ENCODE measurements at regions not wholly inside any gene's neighbourhood (a gene's known extent, or its start where the extent isn't known, plus 50 kb on each side); places are given as distances from the start of the nearest gene placed in this dataset.

DNA sequence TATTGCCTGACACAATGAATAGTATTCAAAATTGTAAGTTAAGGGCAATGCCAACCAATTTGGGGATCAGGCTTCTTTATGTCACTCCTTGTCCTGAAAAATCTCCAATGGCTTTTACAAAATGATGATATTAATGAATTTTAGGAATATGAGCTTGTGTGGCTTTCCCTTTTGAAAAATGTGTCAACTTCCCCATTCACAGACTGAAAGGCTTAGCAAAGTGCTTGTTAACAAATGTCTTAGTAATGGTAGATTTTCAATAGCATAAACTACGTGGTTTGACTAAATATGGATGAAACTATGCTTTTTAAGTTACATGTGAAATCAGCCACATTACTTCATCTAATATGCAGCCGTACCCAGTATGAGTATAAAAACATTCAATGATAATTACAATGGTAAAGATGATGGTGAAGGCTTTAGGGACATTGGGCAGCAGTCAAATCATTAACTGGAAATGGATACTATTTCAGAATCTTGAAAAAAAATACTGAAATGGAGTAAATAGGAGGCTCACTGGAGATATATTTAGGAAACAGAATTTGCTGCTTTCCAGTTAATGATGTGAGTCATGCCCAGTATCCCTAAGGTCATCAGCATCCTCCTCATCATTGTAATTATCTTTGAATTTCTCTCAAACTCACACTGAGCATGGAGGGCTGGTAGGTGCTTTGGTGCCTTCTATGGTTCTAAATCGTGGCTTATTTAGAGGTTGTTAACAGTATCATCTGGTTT lies 113.3 kb upstream of the ZNF608 start:
- TF ChIP-seq, protein P1, sequence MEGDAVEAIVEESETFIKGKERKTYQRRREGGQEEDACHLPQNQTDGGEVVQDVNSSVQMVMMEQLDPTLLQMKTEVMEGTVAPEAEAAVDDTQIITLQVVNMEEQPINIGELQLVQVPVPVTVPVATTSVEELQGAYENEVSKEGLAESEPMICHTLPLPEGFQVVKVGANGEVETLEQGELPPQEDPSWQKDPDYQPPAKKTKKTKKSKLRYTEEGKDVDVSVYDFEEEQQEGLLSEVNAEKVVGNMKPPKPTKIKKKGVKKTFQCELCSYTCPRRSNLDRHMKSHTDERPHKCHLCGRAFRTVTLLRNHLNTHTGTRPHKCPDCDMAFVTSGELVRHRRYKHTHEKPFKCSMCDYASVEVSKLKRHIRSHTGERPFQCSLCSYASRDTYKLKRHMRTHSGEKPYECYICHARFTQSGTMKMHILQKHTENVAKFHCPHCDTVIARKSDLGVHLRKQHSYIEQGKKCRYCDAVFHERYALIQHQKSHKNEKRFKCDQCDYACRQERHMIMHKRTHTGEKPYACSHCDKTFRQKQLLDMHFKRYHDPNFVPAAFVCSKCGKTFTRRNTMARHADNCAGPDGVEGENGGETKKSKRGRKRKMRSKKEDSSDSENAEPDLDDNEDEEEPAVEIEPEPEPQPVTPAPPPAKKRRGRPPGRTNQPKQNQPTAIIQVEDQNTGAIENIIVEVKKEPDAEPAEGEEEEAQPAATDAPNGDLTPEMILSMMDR (IDR thresholded peaks at IDR 0.05; ENCODE audit: insufficient read depth, low read depth, low read length), result no peak
- H3K4me3 ChIP-seq (ENCODE audit: low read depth, low read length), result no peak overlapping the region
- DNase-seq (ENCODE audit: low read depth), result no peak

DNA sequence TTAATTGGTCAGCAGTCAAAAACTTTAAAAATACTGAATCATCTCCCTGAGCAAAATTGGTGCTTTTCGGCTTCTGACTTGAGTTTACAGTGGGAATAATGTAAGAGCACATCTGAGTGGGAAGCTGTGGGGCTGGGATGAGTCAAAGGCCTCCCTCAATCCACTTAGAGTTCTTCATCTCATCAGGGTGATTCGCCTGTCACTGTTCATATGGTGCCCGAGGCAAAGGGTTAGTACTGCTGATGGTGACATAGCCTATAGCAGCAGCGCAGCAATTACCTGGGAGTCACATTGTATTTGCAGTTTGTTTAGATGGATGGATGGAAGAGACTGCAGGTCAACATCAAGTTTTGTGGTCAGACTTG lies 113.8 kb upstream of the ZNF608 start:
- no peak overlapping the region for H3K4me3 ChIP-seq (ENCODE audit: low read depth, low read length)
- TF ChIP-seq, protein P1 (IDR thresholded peaks at IDR 0.05; ENCODE audit: insufficient read depth, low read depth, low read length), result no peak
- no peak for DNase-seq (ENCODE audit: low read depth)

DNA sequence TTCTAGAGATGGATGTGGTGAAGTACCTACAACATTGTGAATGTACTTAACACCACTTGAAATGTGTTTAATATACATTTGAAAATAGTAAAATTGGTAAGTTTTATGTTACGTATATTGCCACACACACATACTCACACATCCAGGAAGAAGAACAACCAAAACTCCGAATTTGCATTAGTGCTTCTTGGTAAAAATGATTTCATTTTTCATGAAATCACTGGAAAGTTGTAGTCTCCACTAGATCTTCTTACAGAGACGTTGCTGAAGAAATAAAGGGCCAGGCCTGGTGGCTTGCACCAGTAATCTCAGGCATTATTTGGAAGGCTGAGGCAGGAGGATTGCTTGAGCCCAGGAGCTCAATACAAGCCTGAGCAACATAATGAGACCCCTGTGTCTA lies 118.6 kb upstream of the ZNF608 start:
- DNase-seq (ENCODE audit: low read depth), result no peak
- H3K4me3 ChIP-seq (ENCODE audit: low read depth, low read length), result no peak overlapping the region
- TF ChIP-seq, protein P1 (IDR thresholded peaks at IDR 0.05; ENCODE audit: insufficient read depth, low read depth, low read length), result no peak

DNA sequence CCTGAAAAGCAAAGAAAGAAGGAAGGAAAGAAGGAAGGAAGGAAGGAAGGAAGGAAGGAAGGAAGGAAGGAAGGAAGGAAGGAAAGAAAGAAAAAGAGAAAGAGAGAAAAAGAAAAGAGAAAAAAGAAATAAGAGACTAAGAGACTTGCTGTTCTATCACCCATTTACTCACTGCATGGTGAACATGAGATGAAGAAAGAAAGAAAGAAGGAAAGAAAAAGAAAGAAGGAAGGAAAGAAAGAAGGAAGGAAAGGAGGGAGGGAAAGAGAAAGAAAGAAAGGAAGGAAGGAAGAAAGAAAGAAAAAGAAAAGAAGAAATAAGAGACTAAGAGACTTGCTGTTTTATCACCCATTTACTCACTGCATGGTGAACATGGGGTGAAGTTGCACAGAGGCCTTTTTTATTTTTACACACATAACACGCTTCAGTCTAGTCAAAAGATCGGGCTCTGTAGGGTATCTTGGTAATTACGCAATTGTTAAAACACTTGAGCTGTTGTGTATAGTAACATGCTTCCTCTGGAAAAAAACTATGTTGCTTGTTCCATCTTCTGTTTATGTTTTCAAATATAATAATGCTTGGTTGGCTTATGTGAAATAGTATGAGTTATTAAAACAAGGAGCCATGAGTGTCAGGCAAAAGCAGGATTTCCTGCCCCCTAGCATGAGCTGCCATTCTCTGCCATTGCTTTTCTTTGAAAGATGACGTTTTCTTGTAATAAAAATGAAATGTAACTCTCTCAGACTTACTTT lies 119.3 kb upstream of the ZNF608 start:
- peak; percentile 87 for DNase-seq (ENCODE audit: low read depth)
- H3K4me3 ChIP-seq (ENCODE audit: low read depth, low read length), result no peak overlapping the region
- TF ChIP-seq, protein P1 (IDR thresholded peaks at IDR 0.05; ENCODE audit: insufficient read depth, low read depth, low read length), result no peak

DNA sequence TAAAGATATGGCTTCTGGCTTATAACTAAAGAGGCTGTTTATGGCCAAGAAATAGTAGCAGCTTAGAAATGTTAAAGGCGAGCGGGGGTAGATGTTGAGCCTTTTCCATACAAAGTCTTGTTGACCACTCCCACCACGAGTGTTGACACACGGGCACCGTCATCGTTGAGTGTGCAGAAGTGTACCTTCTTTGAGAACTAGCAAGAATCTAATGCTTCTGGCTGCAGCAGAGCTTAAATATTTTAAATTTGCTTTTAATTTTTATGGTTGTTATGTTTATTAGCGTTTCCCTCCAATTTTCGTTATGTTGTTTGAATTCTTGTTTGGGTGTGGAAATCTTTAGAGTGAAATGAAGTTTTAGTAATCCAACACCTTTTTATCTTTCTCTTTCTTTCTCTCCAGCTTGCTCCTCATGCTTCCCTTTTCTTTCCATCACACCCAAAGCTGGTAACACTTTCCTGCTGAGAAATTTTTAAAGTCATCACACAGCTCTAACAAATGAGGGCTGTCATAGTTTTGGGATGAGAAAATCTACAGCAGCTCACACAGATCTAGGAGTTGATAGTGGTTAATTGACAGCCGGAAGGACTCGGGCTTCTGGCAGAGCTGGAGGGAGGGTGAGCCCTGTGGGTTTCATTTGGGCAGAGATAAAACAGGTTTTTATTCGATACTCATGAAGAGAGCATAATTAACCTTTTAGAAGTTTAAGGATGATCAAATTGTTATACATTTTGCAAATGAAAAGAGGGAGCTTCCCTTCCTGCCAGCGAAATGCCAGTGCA lies 120.1 kb upstream of the ZNF608 start:
- TF ChIP-seq, protein P1 (IDR thresholded peaks at IDR 0.05; ENCODE audit: insufficient read depth, low read depth, low read length), result no peak
- no peak for DNase-seq (ENCODE audit: low read depth)
- no peak overlapping the region for H3K4me3 ChIP-seq (ENCODE audit: low read depth, low read length)

DNA sequence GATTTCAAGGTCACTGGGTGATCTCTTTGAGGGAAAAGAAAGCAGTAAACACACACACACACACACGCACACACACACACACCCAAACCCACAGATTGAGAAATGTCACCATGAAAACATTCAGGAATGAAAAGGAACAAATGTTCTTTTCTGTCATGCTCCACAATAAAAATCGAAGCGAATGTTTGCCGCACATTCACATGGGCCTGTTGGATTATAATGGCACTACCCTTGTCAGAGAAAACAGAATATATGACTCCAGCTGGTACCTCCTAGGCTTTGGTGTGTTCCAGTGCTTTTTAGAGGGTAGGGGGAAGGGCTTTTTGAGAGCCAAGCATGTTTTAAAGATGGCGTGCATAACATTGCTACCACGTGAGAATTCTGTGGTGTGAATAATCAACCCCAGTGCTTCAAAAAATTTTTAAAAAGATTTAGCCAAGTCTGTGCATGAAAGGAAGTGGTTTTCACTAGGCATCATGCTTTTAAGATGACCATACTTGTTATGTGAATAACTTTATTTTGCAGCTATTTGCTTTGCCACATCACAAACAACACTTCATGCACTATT lies 120.8 kb upstream of the ZNF608 start:
- peak; percentile 55 for DNase-seq (ENCODE audit: low read depth)
- TF ChIP-seq, protein P1 (IDR thresholded peaks at IDR 0.05; ENCODE audit: insufficient read depth, low read depth, low read length), result no peak
- no peak overlapping the region for H3K4me3 ChIP-seq (ENCODE audit: low read depth, low read length)

All from fibroblast of villous mesenchyme (primary cell).